IMR-90 (cell line): ENCODE measurements at regions not wholly inside any gene's neighbourhood (a gene's known extent, or its start where the extent isn't known, plus 50 kb on each side); places are given as distances from the start of the nearest gene placed in this dataset.

ENCODE experiments used
- ATAC-seq: fragments of 200-7000 bp; cut with Tn5 transposase; 2 replicates; pipeline ENCODE4 v1.9.1; 2020; ENCODE audit warnings: low read depth, mild to moderate bottlenecking, moderate library complexity
- BruUV-seq: library from RNA; stranded (reverse); fragments of 400-500 nt; replicated peaks from 2 replicates; lab custom pipeline; 2021; lab: Mats Ljungman, UMichigan
- CTCF ChIA-PET: fragments of 300-600 bp; formaldehyde crosslinking; extraction: SDS; loops from one replicate; lab custom pipeline; 2021; ENCODE audit warnings: antibody characterized with exemption; lab: Yijun Ruan, JAX
- POLR2A ChIA-PET: fragments of 300-600 bp; sonication (Branson Sonifier 250); formaldehyde crosslinking; loops from one replicate; lab custom pipeline; 2022; ENCODE audit warnings: antibody characterized with exemption; ENCODE audit not compliant: unreplicated experiment; lab: Charles Lee
- DNase-seq: peaks from one replicate; pipeline ENCODE4 v3.0.0; 2013
- H2AFZ ChIP-seq: replicated peaks from 2 replicates; pipeline ENCODE3; 2013; ENCODE audit warnings: low read length, mild to moderate bottlenecking; ENCODE audit not compliant: poor library complexity
- H2AK5ac ChIP-seq: 2 replicates; pipeline ENCODE4 v1.6.1; 2013; ENCODE audit warnings: low read depth, low read length, inconsistent platforms
- H2AK9ac ChIP-seq: replicated peaks from 2 replicates; pipeline ENCODE3; 2013; ENCODE audit warnings: mild to moderate bottlenecking, low read depth, low read length, moderate library complexity; ENCODE audit not compliant: poor library complexity
- H2BK120ac ChIP-seq: 2 replicates; pipeline ENCODE4 v1.6.1; 2013; ENCODE audit warnings: low read depth, low read length, inconsistent platforms
- H2BK15ac ChIP-seq: 3 replicates; pipeline ENCODE4 v1.6.1; 2013; ENCODE audit warnings: low read depth, low read length, inconsistent platforms
- H2BK20ac ChIP-seq: 2 replicates; pipeline ENCODE4 v1.6.1; 2013; ENCODE audit warnings: low read depth, mild to moderate bottlenecking, inconsistent platforms, low read length, moderate library complexity
- H2BK5ac ChIP-seq: 2 replicates; pipeline ENCODE4 v1.6.1; 2013; ENCODE audit warnings: mild to moderate bottlenecking, low read depth, low read length, inconsistent platforms; ENCODE audit not compliant: poor library complexity, severe bottlenecking
- H3K14ac ChIP-seq: replicated peaks from 2 replicates; pipeline ENCODE4 v1.6.1; 2013; ENCODE audit warnings: low read depth, low read length, inconsistent platforms
- H3K18ac ChIP-seq: 2 replicates; pipeline ENCODE4 v1.6.1; 2013; ENCODE audit warnings: low read depth, low read length, control low read depth
- H3K23ac ChIP-seq: 2 replicates; pipeline ENCODE4 v1.6.1; 2013; ENCODE audit warnings: low read depth, low read length, inconsistent platforms
- H3K27ac ChIP-seq: 2 replicates; pipeline ENCODE4 v1.5.1; 2013; ENCODE audit warnings: mild to moderate bottlenecking, control low read depth, low read length; ENCODE audit not compliant: insufficient read depth
- H3K27me3 ChIP-seq: 2 replicates; pipeline ENCODE4 v1.6.1; 2013; ENCODE audit warnings: low read length; ENCODE audit not compliant: control insufficient read depth, insufficient read depth
- H3K36me3 ChIP-seq: 2 replicates; pipeline ENCODE4 v1.6.1; 2013; ENCODE audit warnings: low read length, mixed read lengths; ENCODE audit not compliant: control insufficient read depth, insufficient read depth
- H3K4ac ChIP-seq: 2 replicates; pipeline ENCODE4 v1.6.1; 2013; ENCODE audit warnings: low read depth, low read length, inconsistent platforms
- H3K4me1 ChIP-seq: 2 replicates; pipeline ENCODE4 v1.6.1; 2013; ENCODE audit warnings: low read length, mixed read lengths; ENCODE audit not compliant: control insufficient read depth, insufficient read depth
- H3K4me2 ChIP-seq: 2 replicates; pipeline ENCODE4 v1.6.1; 2013; ENCODE audit warnings: low read depth, mild to moderate bottlenecking, control low read depth, low read length, moderate library complexity
- H3K4me3 ChIP-seq: 2 replicates; pipeline ENCODE4 v1.5.1; 2013; ENCODE audit warnings: low read depth, mild to moderate bottlenecking, control low read depth, low read length, moderate library complexity; ENCODE audit not compliant: insufficient read depth
- H3K56ac ChIP-seq: 2 replicates; pipeline ENCODE4 v1.6.1; 2013; ENCODE audit warnings: low read length, inconsistent platforms; ENCODE audit not compliant: insufficient read depth; ENCODE audit errors: extremely low read depth
- H3K79me1 ChIP-seq, 2 experiments: 2 replicates each; pipeline ENCODE4 v1.6.1; 2013; ENCODE audit warnings: low read length in 2 of 2, inconsistent platforms in 1 of 2, low read depth in 1 of 2
- H3K9ac ChIP-seq: 2 replicates; pipeline ENCODE4 v1.6.1; 2013; ENCODE audit warnings: low read depth, low read length, control low read depth
- H3K9me1 ChIP-seq: 2 replicates; pipeline ENCODE4 v1.6.1; 2013; ENCODE audit warnings: low read length, inconsistent platforms; ENCODE audit not compliant: insufficient read depth
- H3K9me3 ChIP-seq: 2 replicates; pipeline ENCODE4 v1.6.1; 2013; ENCODE audit warnings: low read length; ENCODE audit not compliant: control insufficient read depth, insufficient read depth
- H4K20me1 ChIP-seq: 2 replicates; pipeline ENCODE4 v1.6.1; 2013; ENCODE audit warnings: low read length, inconsistent platforms; ENCODE audit not compliant: insufficient read depth
- H4K5ac ChIP-seq: 2 replicates; pipeline ENCODE4 v1.6.1; 2013; ENCODE audit warnings: mild to moderate bottlenecking, low read depth, low read length, control low read depth
- H4K8ac ChIP-seq, 2 experiments: 2 replicates each; pipeline ENCODE4 v1.6.1; 2013; ENCODE audit warnings: low read depth in 2 of 2, low read length in 2 of 2, control low read depth in 1 of 2, inconsistent platforms in 1 of 2
- H4K91ac ChIP-seq: 2 replicates; pipeline ENCODE4 v1.6.1; 2013; ENCODE audit warnings: low read depth, low read length, inconsistent platforms; ENCODE audit not compliant: insufficient read depth
- CEBPB ChIP-seq: IDR thresholded peaks from 2 replicates; pipeline ENCODE4 v1.6.1; 2012; ENCODE audit warnings: low read depth, low read length, improper control_type of control experiment
- CHD1 ChIP-seq: IDR thresholded peaks from 2 replicates; pipeline ENCODE4 v1.6.1; 2012; ENCODE audit warnings: low read depth, low read length, improper control_type of control experiment
- FOS ChIP-seq: fragments of 150-350 bp; IDR thresholded peaks from 2 replicates; pipeline ENCODE4 v1.6.1; 2016; ENCODE audit warnings: low read depth, low read length
- MAFK ChIP-seq: IDR thresholded peaks from 2 replicates; pipeline ENCODE4 v1.6.1; 2012; ENCODE audit warnings: low read depth, low read length, improper control_type of control experiment
- MAZ ChIP-seq: IDR thresholded peaks from 2 replicates; pipeline ENCODE4 v1.6.1; 2012; ENCODE audit warnings: low read depth, mild to moderate bottlenecking, low read length, improper control_type of control experiment, moderate library complexity, borderline replicate concordance
- MXI1 ChIP-seq: IDR thresholded peaks from 2 replicates; pipeline ENCODE4 v1.6.1; 2012; ENCODE audit warnings: low read depth, mild to moderate bottlenecking, low read length, moderate library complexity, borderline replicate concordance
- NFE2L2 ChIP-seq: fragments of 150-350 bp; IDR thresholded peaks from 2 replicates; pipeline ENCODE4 v1.6.1; 2016; ENCODE audit warnings: low read depth, mild to moderate bottlenecking, low read length
- POLR2A ChIP-seq: IDR thresholded peaks from 2 replicates; pipeline ENCODE4 v1.6.1; 2012; ENCODE audit warnings: mild to moderate bottlenecking, low read depth, low read length
- RAD21 ChIP-seq: IDR thresholded peaks from 2 replicates; pipeline ENCODE4 v1.6.1; 2012; ENCODE audit warnings: low read length, improper control_type of control experiment
- RCOR1 ChIP-seq: IDR thresholded peaks from 2 replicates; pipeline ENCODE4 v1.6.1; 2012; ENCODE audit warnings: mild to moderate bottlenecking, low read length, improper control_type of control experiment; ENCODE audit not compliant: insufficient replicate concordance
- RFX5 ChIP-seq: IDR thresholded peaks from 2 replicates; pipeline ENCODE4 v1.8.0; 2012; ENCODE audit warnings: low read depth, mild to moderate bottlenecking, low read length, moderate library complexity
- SMC3 ChIP-seq: fragments of 150-350 bp; IDR thresholded peaks from 2 replicates; pipeline ENCODE4 v1.6.1; 2016; ENCODE audit warnings: low read depth, mild to moderate bottlenecking, antibody characterized with exemption, low read length, moderate library complexity
- USF2 ChIP-seq: fragments of 150-350 bp; IDR thresholded peaks from 2 replicates; pipeline ENCODE4 v1.6.1; 2017; ENCODE audit warnings: mild to moderate bottlenecking, antibody characterized with exemption, low read length, low read depth
- WGBS, 2 experiments: methylation state at CpG; one replicate each; pipeline versions ENCODE4 v1.1.5 to v1.1.7; 2013; ENCODE audit warnings: missing lambda C conversion rate in 2 of 2; ENCODE audit not compliant: insufficient read length in 1 of 2; ENCODE audit errors: extremely low coverage in 2 of 2; 5-methylcytosine and 5-hydroxymethylcytosine counted together
- dilution Hi-C: fragments of 300-500 bp; cut with HindIII; formaldehyde crosslinking; loops from one replicate; pipeline ENCODE4 v1.14.3; 2018; ENCODE audit warnings: low sequenced_read_pairs; ENCODE audit not compliant: unreplicated experiment
- in situ Hi-C: fragments of 300-500 bp; cut with MboI; formaldehyde crosslinking; loops from 3 replicates; pipeline ENCODE4 v1.14.3; 2019; ENCODE audit warnings: low sequenced_read_pairs, inconsistent platforms, mixed read lengths
- intact Hi-C: fragments of 100-400 bp; cut with micrococcal nuclease; formaldehyde crosslinking; loops from 2 replicates; pipeline ENCODE4 v1.10.0; 2022
- TF ChIP-seq, protein P1 (sequence below): conservative IDR thresholded peaks from 2 replicates; pipeline ENCODE4 v1.5.1; 2012; ENCODE audit warnings: mild to moderate bottlenecking, low read depth, low read length, improper control_type of control experiment
- TF ChIP-seq, protein P2 (sequence below): fragments of 150-350 bp; IDR thresholded peaks from 2 replicates; pipeline ENCODE4 v1.6.1; 2016; ENCODE audit warnings: low read depth, mild to moderate bottlenecking, low read length, moderate library complexity, borderline replicate concordance

DNA sequence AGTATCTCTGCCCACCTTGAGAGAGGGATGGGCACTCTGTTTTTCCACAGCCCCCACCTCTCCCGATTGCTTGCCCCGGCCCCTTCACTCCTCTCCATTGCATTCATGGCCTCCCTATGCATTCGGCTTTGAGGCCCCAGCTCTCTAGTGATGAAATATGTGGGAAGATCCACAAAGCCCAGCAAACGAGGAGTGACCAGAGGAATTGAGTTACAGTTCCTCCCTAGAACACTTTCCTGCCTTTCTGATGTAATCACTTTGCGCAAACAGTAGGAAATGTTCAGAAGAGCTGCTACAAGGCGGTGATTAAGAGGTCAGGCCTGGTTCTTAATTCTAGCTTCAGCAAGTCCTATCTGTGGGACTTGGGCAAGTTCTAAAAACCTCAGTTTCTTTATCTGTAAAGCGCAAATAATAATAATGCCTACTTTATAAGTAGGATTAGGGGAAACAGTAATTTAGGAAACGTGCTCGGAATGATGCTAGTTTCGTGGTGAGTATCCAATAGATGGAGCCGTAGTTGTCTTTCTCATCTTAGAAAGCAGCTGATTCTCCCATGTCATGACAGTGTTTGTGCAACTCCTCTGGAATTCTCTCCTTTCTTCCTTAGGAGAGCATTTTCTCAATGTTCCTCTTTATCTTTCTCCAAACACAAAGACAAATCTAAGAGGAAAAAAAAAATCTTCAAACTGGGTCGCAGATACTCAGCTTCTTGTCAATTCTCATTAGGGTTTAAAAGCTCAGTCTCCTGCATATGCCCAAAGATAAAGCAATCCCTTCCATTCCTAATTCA is 99.5 kb upstream of the MSX2 start:
- DNase-seq (peak; percentile 41), ATAC-seq (peak; percentile 73)
- Histone ChIP-seq H3K23ac (no peak overlapping the region), H3K4me2 (no peak overlapping the region), H2AFZ (no peak overlapping the region), H3K27ac (no peak overlapping the region), H4K8ac (no peak overlapping the region), H3K9ac (no peak overlapping the region), H2AK5ac (no peak overlapping the region), H4K20me1 (no peaks in the 10 kb centered on the region), H3K18ac (no peak overlapping the region; the same call in 1 of the 2 replicates), H2BK120ac (no peak overlapping the region), H4K91ac (no peak overlapping the region), H3K9me3 (no peaks in the 10 kb centered on the region), H2AK9ac (no peak overlapping the region), H4K5ac (no peak overlapping the region), H3K9me1 (no peaks in the 10 kb centered on the region), H3K27me3 (peaks cover 5% of the 10 kb centered on the region; the same call in 1 of the 2 replicates), H3K14ac (no peak overlapping the region), H3K4me3 (no peak overlapping the region), H2BK15ac (no peak overlapping the region), H3K56ac (no peak overlapping the region), H2BK20ac (no peak overlapping the region), H3K4ac (no peak overlapping the region), H3K36me3 (no peaks in the 10 kb centered on the region), H3K79me1 (no peaks in the 10 kb centered on the region), H3K4me1 (peaks cover 2% of the 10 kb centered on the region; the same call in 1 of the 2 replicates), H2BK5ac (no peak overlapping the region)
- dilution Hi-C loops (no loop called here), in situ Hi-C loops (no loop called here), intact Hi-C loops (no loop called here)
- POLR2A ChIA-PET = interaction anchor here (0.6 kb wide), 1 partner anchor 107 kb away, joined by 4 read pairs; no protein-coding TSS in a partner anchor
- BruUV-seq = no TSS peak
- CTCF ChIA-PET = interaction anchor here (0.6 to 1.1 kb wide), 4 partner anchors 8 to 137 kb away, joined by 3 to 4 read pairs (median 3); no protein-coding TSS in a partner anchor
- WGBS, 2 experiments = 85% methylated on average over 2 of the region's 12 CpGs; no CpG with 5 or more reads in 1 of the 2 experiments
- no peak for TF ChIP-seq SMC3
- TF ChIP-seq, protein P1, sequence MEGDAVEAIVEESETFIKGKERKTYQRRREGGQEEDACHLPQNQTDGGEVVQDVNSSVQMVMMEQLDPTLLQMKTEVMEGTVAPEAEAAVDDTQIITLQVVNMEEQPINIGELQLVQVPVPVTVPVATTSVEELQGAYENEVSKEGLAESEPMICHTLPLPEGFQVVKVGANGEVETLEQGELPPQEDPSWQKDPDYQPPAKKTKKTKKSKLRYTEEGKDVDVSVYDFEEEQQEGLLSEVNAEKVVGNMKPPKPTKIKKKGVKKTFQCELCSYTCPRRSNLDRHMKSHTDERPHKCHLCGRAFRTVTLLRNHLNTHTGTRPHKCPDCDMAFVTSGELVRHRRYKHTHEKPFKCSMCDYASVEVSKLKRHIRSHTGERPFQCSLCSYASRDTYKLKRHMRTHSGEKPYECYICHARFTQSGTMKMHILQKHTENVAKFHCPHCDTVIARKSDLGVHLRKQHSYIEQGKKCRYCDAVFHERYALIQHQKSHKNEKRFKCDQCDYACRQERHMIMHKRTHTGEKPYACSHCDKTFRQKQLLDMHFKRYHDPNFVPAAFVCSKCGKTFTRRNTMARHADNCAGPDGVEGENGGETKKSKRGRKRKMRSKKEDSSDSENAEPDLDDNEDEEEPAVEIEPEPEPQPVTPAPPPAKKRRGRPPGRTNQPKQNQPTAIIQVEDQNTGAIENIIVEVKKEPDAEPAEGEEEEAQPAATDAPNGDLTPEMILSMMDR = no peak
- TF ChIP-seq, protein P2, sequence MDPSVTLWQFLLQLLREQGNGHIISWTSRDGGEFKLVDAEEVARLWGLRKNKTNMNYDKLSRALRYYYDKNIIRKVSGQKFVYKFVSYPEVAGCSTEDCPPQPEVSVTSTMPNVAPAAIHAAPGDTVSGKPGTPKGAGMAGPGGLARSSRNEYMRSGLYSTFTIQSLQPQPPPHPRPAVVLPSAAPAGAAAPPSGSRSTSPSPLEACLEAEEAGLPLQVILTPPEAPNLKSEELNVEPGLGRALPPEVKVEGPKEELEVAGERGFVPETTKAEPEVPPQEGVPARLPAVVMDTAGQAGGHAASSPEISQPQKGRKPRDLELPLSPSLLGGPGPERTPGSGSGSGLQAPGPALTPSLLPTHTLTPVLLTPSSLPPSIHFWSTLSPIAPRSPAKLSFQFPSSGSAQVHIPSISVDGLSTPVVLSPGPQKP = no peak
- no peak for TF ChIP-seq RAD21
- TF ChIP-seq NFE2L2 = no peak
- no peak for TF ChIP-seq POLR2A
- no peak for TF ChIP-seq MAZ
- TF ChIP-seq RFX5 = no peak
- no peak for TF ChIP-seq MXI1
- no peak for TF ChIP-seq MAFK
- no peak for TF ChIP-seq RCOR1
- no peak for TF ChIP-seq FOS
- TF ChIP-seq CEBPB = no peak
- TF ChIP-seq USF2 = no peak
- no peak for TF ChIP-seq CHD1
